A673 (cell line): ENCODE measurements at regions not wholly inside any gene's neighbourhood (a gene's known extent, or its start where the extent isn't known, plus 50 kb on each side); places are given as distances from the start of the nearest gene placed in this dataset.
"Not testable (repeated sequence)": the region's sequence is repeated elsewhere in the genome, so short reads cannot be mapped to it uniquely, and the experiment has no call there.

ENCODE experiments used
- BruUV-seq: library from RNA; stranded (reverse); fragments of 400-500 nt; replicated peaks from 2 replicates; lab custom pipeline; 2021; lab: Mats Ljungman, UMichigan
- CTCF ChIA-PET: fragments of 300-600 bp; sonication (Branson Sonifier 250); formaldehyde crosslinking; loops from one replicate; lab custom pipeline; 2022; ENCODE audit warnings: antibody characterized with exemption; lab: Charles Lee
- POLR2A ChIA-PET: fragments of 300-600 bp; sonication (Branson Sonifier 250); formaldehyde crosslinking; loops from one replicate; lab custom pipeline; 2022; ENCODE audit warnings: antibody characterized with exemption; ENCODE audit not compliant: low non-redundant PET; lab: Charles Lee
- DNase-seq: peaks from one replicate; pipeline ENCODE4 v3.0.0-alpha.2; 2015; ENCODE audit warnings: low spot score
- H3K27ac ChIP-seq: fragments of 200-600 bp; sonication (generic); 2 replicates; pipeline ENCODE4 v1.5.1; 2016; ENCODE audit warnings: mixed run types, low read depth, mild to moderate bottlenecking, mixed read lengths, antibody characterized with exemption, low read length; ENCODE audit not compliant: poor library complexity, severe bottlenecking
- H3K27me3 ChIP-seq: fragments of 200-600 bp; sonication (generic); replicated peaks from 2 replicates; pipeline ENCODE4 v1.6.1; 2017; ENCODE audit warnings: mixed run types, low read depth, mild to moderate bottlenecking, mixed read lengths, antibody characterized with exemption, low read length; ENCODE audit not compliant: insufficient read depth, poor library complexity
- H3K36me3 ChIP-seq: fragments of 200-600 bp; sonication (generic); 2 replicates; pipeline ENCODE4 v1.6.1; 2016; ENCODE audit warnings: mixed run types, mild to moderate bottlenecking, mixed read lengths, antibody characterized with exemption, low read length; ENCODE audit not compliant: insufficient read depth, poor library complexity, severe bottlenecking
- H3K4me1 ChIP-seq: fragments of 200-600 bp; sonication (generic); 2 replicates; pipeline ENCODE4 v1.6.1; 2017; ENCODE audit warnings: mixed run types, mild to moderate bottlenecking, mixed read lengths, antibody characterized with exemption, low read length; ENCODE audit not compliant: insufficient read depth, poor library complexity, severe bottlenecking
- H3K4me3 ChIP-seq: fragments of 200-600 bp; sonication (generic); 2 replicates; pipeline ENCODE4 v1.5.1; 2016; ENCODE audit warnings: low read depth, mixed run types, mild to moderate bottlenecking, mixed read lengths, low read length; ENCODE audit not compliant: poor library complexity, severe bottlenecking
- H3K9me3 ChIP-seq: fragments of 200-600 bp; sonication (generic); 2 replicates; pipeline ENCODE4 v1.6.1; 2016; ENCODE audit warnings: mixed run types, low read depth, mild to moderate bottlenecking, mixed read lengths, antibody characterized with exemption, low read length; ENCODE audit not compliant: poor library complexity, severe bottlenecking
- EZH2 ChIP-seq: fragments of 200-600 bp; sonication (generic); IDR thresholded peaks from 2 replicates; pipeline ENCODE4 v1.6.1; 2017; ENCODE audit warnings: borderline replicate concordance, low read depth, mild to moderate bottlenecking, mixed read lengths, antibody characterized with exemption, low read length; ENCODE audit not compliant: poor library complexity, severe bottlenecking
- intact Hi-C: fragments of 100-400 bp; cut with micrococcal nuclease; formaldehyde crosslinking; loops from one replicate; pipeline ENCODE4 v1.10.0; 2022; ENCODE audit not compliant: unreplicated experiment
- TF ChIP-seq, protein P1 (sequence below): fragments of 300-800, 200-600 bp; sonication (generic); conservative IDR thresholded peaks from 2 replicates; pipeline ENCODE4 v1.5.1; 2017; ENCODE audit warnings: low read depth, mild to moderate bottlenecking, antibody characterized with exemption, low read length, moderate library complexity, mixed read lengths

DNA sequence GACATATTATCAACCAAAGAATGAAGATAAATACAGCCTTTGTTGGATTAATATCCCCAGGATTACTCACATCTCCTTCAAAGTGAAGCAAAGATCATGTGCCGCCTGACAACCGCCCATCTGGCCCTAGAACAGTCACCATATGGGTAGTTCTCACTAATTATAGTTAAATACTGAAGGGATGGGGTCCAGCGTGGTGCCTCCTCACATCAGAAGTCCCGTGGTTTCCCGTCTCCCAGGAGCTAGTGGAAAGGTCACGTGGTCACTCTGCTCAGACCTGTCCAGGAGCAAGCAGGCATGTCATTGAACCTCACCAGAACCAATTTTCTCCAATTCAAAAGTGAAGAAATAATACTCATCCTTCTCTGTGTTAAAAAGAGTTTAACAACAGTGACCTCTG, 434.5 kb downstream of the SHISA9 start:
- Histone ChIP-seq H3K36me3 (no peaks in the 10 kb centered on the region), H3K27ac (no peak overlapping the region), H3K9me3 (peaks cover 9% of the 10 kb centered on the region), H3K27me3 (no peaks in the 10 kb centered on the region), H3K4me3 (no peak overlapping the region), H3K4me1 (no peaks in the 10 kb centered on the region)
- no peak for DNase-seq
- CTCF ChIA-PET, result no interaction called here
- BruUV-seq, result no TSS peak
- intact Hi-C loops, result no loop called here
- POLR2A ChIA-PET, result no interaction called here
- no peak for TF ChIP-seq EZH2
- TF ChIP-seq, protein P1, sequence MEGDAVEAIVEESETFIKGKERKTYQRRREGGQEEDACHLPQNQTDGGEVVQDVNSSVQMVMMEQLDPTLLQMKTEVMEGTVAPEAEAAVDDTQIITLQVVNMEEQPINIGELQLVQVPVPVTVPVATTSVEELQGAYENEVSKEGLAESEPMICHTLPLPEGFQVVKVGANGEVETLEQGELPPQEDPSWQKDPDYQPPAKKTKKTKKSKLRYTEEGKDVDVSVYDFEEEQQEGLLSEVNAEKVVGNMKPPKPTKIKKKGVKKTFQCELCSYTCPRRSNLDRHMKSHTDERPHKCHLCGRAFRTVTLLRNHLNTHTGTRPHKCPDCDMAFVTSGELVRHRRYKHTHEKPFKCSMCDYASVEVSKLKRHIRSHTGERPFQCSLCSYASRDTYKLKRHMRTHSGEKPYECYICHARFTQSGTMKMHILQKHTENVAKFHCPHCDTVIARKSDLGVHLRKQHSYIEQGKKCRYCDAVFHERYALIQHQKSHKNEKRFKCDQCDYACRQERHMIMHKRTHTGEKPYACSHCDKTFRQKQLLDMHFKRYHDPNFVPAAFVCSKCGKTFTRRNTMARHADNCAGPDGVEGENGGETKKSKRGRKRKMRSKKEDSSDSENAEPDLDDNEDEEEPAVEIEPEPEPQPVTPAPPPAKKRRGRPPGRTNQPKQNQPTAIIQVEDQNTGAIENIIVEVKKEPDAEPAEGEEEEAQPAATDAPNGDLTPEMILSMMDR, result no peak

DNA sequence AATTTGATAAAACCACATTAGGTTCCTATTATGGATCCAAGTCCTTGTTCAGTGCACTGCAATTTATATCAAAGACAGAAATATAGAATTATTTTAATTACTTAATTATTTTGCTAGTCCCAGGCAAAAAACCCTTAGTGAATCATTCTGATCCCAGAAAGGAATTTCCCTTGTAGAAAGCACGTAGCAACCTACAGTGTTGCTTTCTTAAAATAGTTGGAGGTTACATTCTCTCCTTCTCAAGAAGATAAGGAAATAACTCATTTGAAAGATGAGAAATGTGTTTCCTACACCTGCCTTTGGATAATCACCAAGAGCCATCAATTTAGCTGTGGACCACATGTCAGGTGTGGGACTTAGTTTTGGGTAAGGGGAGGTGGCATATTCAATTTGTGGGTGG, 434.9 kb downstream of the SHISA9 start:
- no peaks in the 10 kb centered on the region for H3K27me3 ChIP-seq
- intact Hi-C loops, result no loop called here
- POLR2A ChIA-PET, result no interaction called here
- CTCF ChIA-PET, result no interaction called here
- no peaks in the 10 kb centered on the region for H3K36me3 ChIP-seq
- no peak overlapping the region for H3K4me3 ChIP-seq
- no peaks in the 10 kb centered on the region for H3K4me1 ChIP-seq
- TF ChIP-seq EZH2, result no peak
- TF ChIP-seq, protein P1, result no peak
- BruUV-seq, result no TSS peak
- no peak overlapping the region for H3K27ac ChIP-seq
- peaks cover 9% of the 10 kb centered on the region for H3K9me3 ChIP-seq
- no peak for DNase-seq

DNA sequence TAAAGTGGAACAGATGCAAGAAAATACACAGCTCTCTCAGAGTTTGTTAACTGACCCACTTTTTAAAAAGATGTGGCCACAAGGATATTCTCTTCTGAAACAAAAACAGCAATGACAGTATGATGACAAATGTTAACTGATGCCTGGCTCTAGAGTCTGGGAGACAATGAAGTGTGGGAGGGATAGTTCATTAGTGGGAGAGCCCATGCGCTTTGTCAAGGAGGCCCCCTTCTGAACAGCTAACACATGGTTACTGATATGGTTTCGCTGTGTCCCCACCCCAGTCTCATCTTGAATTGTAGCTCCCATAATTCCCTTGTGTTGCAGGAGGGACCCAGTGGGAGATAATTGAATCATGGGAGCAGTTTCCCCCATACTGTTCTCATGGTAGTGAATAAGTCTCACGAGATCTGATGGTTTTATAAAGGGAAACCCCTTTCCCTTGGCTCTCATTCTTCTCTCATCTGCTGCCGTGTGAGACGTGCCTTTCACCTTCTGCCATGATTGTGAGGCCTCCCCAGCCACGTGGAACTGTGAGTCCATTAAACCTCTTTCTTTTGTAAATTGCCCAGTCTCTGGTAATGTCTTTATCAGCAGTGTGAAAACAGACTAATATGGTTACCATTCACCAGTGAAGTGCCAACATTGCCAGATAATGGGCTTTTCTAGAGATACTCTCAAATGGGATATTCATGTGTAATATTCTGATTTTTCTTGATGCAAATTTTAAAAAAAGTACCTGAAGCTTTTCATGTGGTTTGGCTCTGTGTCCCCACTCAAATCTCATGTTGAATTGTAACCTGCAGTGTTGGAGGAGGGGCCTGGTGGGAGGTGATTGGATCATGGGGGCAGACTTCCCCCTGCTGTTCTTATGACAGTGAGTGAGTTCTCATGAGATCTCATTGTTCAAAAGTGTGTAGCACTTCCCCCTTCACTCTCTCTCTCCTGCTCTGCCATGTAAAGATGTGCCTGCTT, 435.8 kb downstream of the SHISA9 start:
- intact Hi-C loops, result not testable (repeated sequence)

More for the DNA sequence above, 435.8 kb downstream of the SHISA9 start:
- H3K4me1 ChIP-seq, H3K9me3 ChIP-seq, POLR2A ChIA-PET, H3K4me3 ChIP-seq, DNase-seq, H3K27me3 ChIP-seq, BruUV-seq, H3K27ac ChIP-seq, H3K36me3 ChIP-seq, CTCF ChIA-PET: not testable (repeated sequence)
